ENCODE measurements at regions not wholly inside any gene's neighbourhood (a gene's known extent, or its start where the extent isn't known, plus 50 kb on each side); places are given as distances from the start of the nearest gene placed in this dataset.

GRCh38 chr7:89451911-89452310, 656.4 kb upstream of the TEX47 start:
- H3K4me1 ChIP-seq (replicated peaks in 1 of 2; ENCODE audit: control insufficient read depth in 2 of 2, insufficient read depth in 2 of 2, low read length in 2 of 2): no peaks in the 10 kb centered on the region
- no peak overlapping the region for H3K4me2 ChIP-seq (ENCODE audit: insufficient read depth, low read length)
- POLR2A ChIA-PET: no interaction called here
- no peak overlapping the region for H3K9ac ChIP-seq (ENCODE audit: insufficient read depth in 1 of 2, low read depth in 2 of 2, low read length in 2 of 2)
- H4K20me1 ChIP-seq (replicated peaks; ENCODE audit: control insufficient read depth, insufficient read depth, low read length): no peaks in the 10 kb centered on the region
- H3K36me3 ChIP-seq (ENCODE audit: control insufficient read depth, insufficient read depth, low read length): no peaks in the 10 kb centered on the region
- H3K9me3 ChIP-seq (replicated peaks; ENCODE audit: control insufficient read depth, insufficient read depth, low read depth, low read length): no peaks in the 10 kb centered on the region
- FAIRE-seq (no peak), DNase-seq (ENCODE audit: extremely low read depth in 1 of 4, low spot score in 3 of 4) (no peak), ATAC-seq (no peak)
- no peak overlapping the region for H2AFZ ChIP-seq (ENCODE audit: low read depth, low read length)
- CTCF ChIA-PET (ENCODE audit: low intra/inter-chr PET ratio): no interaction called here
- no TSS peak for BruUV-seq (replicated peaks)
- H3K4me3 ChIP-seq: no peak overlapping the region
- H3K27ac ChIP-seq (ENCODE audit: extremely low read depth, low read depth, low read length): no peak overlapping the region
- no peaks in the 10 kb centered on the region for H3K9me1 ChIP-seq (ENCODE audit: control insufficient read depth, insufficient read depth, low read length)
- H3K27me3 ChIP-seq (ENCODE audit: control insufficient read depth in 2 of 2, insufficient read depth in 2 of 2, low read length in 2 of 2): no peaks in the 10 kb centered on the region
- in situ Hi-C loops (cut with MboI) (no loop called here), intact Hi-C loops (cut with micrococcal nuclease) (no loop called here)
- H3K79me2 ChIP-seq (ENCODE audit: control insufficient read depth, insufficient read depth, low read length): no peaks in the 10 kb centered on the region
- no peak for TF ChIP-seq RREB1 (CRISPR knock-in tag; IDR thresholded peaks at IDR 0.05)
- TF ChIP-seq HCFC1 (IDR thresholded peaks at IDR 0.05; ENCODE audit: low read depth, low read length): no peak
- no peak for TF ChIP-seq BRD4 (IDR thresholded peaks at IDR 0.05)
- TF ChIP-seq, protein P1, sequence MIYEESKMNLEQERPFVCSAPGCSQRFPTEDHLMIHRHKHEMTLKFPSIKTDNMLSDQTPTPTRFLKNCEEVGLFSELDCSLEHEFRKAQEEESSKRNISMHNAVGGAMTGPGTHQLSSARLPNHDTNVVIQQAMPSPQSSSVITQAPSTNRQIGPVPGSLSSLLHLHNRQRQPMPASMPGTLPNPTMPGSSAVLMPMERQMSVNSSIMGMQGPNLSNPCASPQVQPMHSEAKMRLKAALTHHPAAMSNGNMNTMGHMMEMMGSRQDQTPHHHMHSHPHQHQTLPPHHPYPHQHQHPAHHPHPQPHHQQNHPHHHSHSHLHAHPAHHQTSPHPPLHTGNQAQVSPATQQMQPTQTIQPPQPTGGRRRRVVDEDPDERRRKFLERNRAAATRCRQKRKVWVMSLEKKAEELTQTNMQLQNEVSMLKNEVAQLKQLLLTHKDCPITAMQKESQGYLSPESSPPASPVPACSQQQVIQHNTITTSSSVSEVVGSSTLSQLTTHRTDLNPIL (CRISPR knock-in tag; IDR thresholded peaks at IDR 0.05): no peak
- TF ChIP-seq SNIP1 (IDR thresholded peaks at IDR 0.05; ENCODE audit: low read depth): no peak
- TF ChIP-seq ZNF277 (CRISPR knock-in tag; IDR thresholded peaks at IDR 0.05; ENCODE audit: borderline replicate concordance): no peak
- TF ChIP-seq MAFG (tag; conservative IDR thresholded peaks at IDR 0.05): no peak

Data from K562 (cell line).